Subcutaneous abdominal adipose tissue (tissue), 5 donors: ENCODE measurements at regions not wholly inside any gene's neighbourhood (a gene's known extent, or its start where the extent isn't known, plus 50 kb on each side); places are given as distances from the start of the nearest gene placed in this dataset.

Experiments used
- H3K27ac ChIP-seq: one replicate; pipeline ENCODE4 v1.7.0; 2013; ENCODE audit warnings: low read depth, mild to moderate bottlenecking, inconsistent platforms, low read length, moderate library complexity
- H3K27me3 ChIP-seq, 5 donors: one replicate each; pipeline ENCODE4 v1.7.0; 2013; ENCODE audit warnings: low read length in 5 of 5, inconsistent platforms in 1 of 5; ENCODE audit not compliant: control insufficient read depth in 5 of 5, insufficient read depth in 4 of 5
- H3K36me3 ChIP-seq, 5 donors: one replicate each; pipeline ENCODE4 v1.7.0; 2013; ENCODE audit warnings: low read length in 5 of 5; ENCODE audit not compliant: control insufficient read depth in 5 of 5, insufficient read depth in 5 of 5
- H3K4me1 ChIP-seq, 5 donors: one replicate each; pipeline ENCODE4 v1.7.0; 2013; ENCODE audit warnings: low read length in 5 of 5, mild to moderate bottlenecking in 3 of 5, moderate library complexity in 1 of 5; ENCODE audit not compliant: control insufficient read depth in 5 of 5, insufficient read depth in 5 of 5
- H3K4me3 ChIP-seq, 5 donors: one replicate each; pipeline ENCODE4 v1.7.0; 2013; ENCODE audit warnings: low read length in 5 of 5, low read depth in 1 of 5
- H3K9ac ChIP-seq, 5 donors: one replicate each; pipeline ENCODE4 v1.7.0; 2013; ENCODE audit warnings: low read length in 5 of 5, mild to moderate bottlenecking in 4 of 5, moderate library complexity in 3 of 5
- H3K9me3 ChIP-seq, 5 donors: one replicate each; pipeline ENCODE4 v1.7.0; 2013; ENCODE audit warnings: low read length in 5 of 5; ENCODE audit not compliant: control insufficient read depth in 5 of 5
- donor health status: healthy.
- donor health status: healthy.
- donor health status: healthy.
- donor health status: healthy.
- donor health status: healthy.

DNA sequence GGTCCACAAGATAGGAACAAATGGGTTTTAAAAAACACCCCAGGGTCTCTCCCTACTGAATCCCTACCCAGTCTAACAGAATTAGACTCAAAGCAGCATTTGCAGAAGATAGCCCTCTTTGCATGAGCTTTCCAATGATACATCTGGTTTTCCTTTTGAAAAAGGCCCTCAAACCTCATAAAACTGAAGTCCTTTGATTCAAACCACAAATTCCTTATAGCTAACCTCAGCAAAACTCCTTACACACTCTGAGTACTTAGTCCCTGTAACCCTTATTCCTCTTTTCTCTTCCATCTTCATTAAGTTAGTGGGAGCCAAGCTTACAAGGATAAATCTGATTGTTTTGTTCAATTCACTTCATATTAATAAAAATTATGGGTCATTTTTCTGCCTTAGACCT, 90.5 kb upstream of the TNC start:
- H3K4me1 ChIP-seq, result peaks cover 0 to 17% (median 9%) of the 10 kb centered on the region in 5 donors
- H3K27me3 ChIP-seq, result no peaks in the 10 kb centered on the region
- no peak overlapping the region for H3K27ac ChIP-seq
- H3K9ac ChIP-seq, result no peak overlapping the region
- H3K9me3 ChIP-seq, result no peaks in the 10 kb centered on the region
- no peak overlapping the region for H3K4me3 ChIP-seq
- H3K36me3 ChIP-seq, result no peaks in the 10 kb centered on the region

DNA sequence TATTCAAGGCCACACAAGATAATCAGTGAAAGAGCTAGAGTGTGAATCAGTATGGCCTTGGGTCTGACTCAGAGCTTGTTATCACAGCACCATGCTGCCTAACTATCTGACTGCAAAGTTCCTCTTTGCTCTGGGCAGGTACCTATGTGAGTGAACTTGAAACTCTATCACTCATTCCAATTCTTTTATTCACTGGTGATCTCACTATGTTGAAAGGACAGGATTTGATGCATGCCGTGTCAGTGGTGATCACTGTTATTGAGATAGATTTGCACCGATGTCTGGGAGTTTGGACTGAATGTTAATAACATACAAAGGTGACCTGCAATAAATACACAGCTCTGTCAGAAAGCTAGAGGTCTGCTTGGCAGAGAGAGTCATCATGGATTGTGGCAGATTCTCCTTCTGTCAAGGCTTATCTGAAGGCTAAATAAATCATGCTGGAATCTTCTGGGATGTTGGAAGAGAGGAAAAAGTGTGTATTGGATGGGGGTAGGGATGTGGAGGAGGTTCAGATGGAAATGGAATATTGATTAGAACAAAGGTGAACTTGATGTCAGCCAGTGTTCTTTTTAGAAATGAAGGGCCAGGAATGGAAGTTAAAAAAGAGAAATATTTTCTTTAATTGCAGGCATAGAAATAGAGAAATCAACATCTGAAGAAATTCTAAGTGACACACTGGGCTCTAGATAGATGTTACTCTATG, 91.8 kb upstream of the TNC start:
- no peaks in the 10 kb centered on the region for H3K9me3 ChIP-seq
- H3K9ac ChIP-seq, result no peak overlapping the region
- H3K4me1 ChIP-seq, result peaks cover 5 to 20% (median 12%) of the 10 kb centered on the region in 5 donors
- no peak overlapping the region for H3K27ac ChIP-seq
- H3K4me3 ChIP-seq, result no peak overlapping the region
- H3K27me3 ChIP-seq, result no peaks in the 10 kb centered on the region
- no peaks in the 10 kb centered on the region for H3K36me3 ChIP-seq

DNA sequence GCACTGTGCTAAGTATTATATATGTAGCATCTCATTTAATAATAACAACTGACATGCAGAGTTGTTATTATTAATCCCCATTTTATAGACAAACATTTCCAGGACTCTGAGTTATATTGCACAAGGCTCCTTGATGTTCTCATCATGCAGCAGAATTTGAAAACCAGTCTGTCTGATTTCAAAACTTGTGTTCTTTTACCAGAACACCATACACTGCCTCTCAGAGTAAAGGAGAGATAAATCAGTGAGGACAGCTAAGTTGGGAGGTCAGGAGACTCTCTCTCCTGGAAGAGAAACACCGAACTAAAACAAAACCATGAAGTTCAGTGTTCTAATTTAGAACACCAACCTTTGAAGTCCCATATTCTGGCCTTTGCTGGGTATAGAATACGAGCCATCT, 92.7 kb upstream of the TNC start:
- Histone ChIP-seq H3K27ac (no peak overlapping the region), H3K4me3 (no peak overlapping the region), H3K9ac (no peak overlapping the region)

DNA sequence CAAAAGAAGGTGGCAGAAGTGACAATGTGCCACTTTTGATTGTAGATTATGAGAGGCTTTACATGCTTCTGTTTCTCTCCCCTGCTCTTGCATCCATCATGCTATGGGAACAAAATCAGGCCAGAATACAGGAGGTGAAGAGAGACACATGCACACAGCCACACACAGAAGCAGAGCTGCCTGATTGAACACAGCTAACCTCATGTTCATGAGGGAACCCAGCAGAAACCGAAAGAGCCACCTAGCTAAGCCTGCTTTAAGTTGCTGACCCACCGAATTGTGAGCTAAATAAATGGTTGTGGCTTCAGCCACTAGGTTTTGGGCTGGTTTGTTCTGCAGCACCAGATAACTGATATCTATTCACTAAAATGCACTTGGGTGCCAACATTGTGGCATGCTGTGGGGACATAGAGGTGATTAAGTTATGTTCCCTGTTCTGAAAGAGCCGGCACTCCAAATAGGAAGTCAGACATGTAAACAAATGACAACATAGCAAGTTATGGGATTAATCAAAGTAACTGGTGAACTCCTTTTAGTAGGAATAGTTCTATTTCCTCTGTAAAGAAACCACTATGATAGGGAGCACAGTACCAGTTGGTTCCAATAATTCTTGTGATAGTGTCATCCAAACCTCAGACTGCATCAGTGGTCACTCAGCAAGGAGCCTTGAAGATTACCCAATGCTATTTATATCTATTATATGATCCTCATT, 93.6 kb upstream of the TNC start:
- Histone ChIP-seq H3K27me3 (no peaks in the 10 kb centered on the region), H3K27ac (no peak overlapping the region), H3K4me3 (no peak overlapping the region), H3K4me1 (peaks cover 5 to 20% (median 12%) of the 10 kb centered on the region in 5 donors), H3K9ac (no peak overlapping the region), H3K9me3 (no peaks in the 10 kb centered on the region), H3K36me3 (no peaks in the 10 kb centered on the region)

More for the DNA sequence above, 92.7 kb upstream of the TNC start:
- no peaks in the 10 kb centered on the region for H3K9me3 ChIP-seq
- no peaks in the 10 kb centered on the region for H3K36me3 ChIP-seq
- H3K4me1 ChIP-seq, result peaks cover 5 to 20% (median 12%) of the 10 kb centered on the region in 5 donors
- no peaks in the 10 kb centered on the region for H3K27me3 ChIP-seq

DNA sequence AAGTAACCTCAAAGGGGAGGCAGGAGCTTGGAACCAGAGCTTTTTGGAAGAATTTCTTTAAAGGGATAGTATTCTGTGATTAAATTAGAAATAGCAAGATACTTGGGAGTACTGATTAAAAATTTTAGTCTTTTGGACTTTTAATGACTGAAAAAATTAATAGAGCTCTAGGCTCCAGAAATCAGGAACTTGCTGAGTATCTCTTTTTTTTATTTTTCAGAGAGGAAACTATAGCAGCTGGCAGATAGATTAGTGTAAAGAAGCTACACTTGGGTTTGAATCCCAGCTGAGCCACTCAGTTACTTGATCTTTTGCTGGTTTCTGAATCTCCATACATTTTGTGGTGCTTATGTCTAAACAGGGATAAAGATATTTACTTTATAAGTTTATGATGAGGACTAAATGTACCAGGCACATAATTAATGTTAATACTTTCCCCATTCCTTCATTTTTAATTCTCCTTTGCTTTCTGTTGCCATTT, 94.2 kb upstream of the TNC start:
- H3K4me1 ChIP-seq, result peaks cover 5 to 20% (median 12%) of the 10 kb centered on the region in 5 donors
- no peaks in the 10 kb centered on the region for H3K36me3 ChIP-seq
- no peaks in the 10 kb centered on the region for H3K9me3 ChIP-seq
- H3K27ac ChIP-seq, result no peak overlapping the region
- no peak overlapping the region for H3K4me3 ChIP-seq
- no peak overlapping the region for H3K9ac ChIP-seq
- H3K27me3 ChIP-seq, result no peaks in the 10 kb centered on the region

DNA sequence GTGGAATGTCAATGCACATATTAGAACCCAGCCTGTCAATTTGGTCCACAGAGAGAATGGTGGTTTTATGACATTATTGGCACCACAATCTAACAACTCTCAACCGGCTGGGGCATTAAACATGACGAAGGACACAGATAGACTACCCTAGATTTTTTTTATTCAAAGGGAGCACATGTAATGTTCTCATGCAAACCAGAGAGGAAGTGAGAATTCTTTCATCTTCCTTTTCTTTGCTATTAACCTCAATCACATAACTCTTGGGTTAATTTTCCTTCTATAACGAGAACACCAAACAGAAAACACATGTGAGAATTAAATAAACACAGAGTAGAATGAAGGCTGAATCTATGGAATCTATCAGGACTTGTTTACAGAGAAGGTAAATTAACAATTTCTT, 94.9 kb upstream of the TNC start:
- Histone ChIP-seq H3K36me3 (no peaks in the 10 kb centered on the region), H3K27ac (no peak overlapping the region), H3K9me3 (no peaks in the 10 kb centered on the region), H3K4me3 (no peak overlapping the region), H3K27me3 (no peaks in the 10 kb centered on the region), H3K9ac (no peak overlapping the region), H3K4me1 (peaks cover 5 to 20% (median 12%) of the 10 kb centered on the region in 5 donors)

DNA sequence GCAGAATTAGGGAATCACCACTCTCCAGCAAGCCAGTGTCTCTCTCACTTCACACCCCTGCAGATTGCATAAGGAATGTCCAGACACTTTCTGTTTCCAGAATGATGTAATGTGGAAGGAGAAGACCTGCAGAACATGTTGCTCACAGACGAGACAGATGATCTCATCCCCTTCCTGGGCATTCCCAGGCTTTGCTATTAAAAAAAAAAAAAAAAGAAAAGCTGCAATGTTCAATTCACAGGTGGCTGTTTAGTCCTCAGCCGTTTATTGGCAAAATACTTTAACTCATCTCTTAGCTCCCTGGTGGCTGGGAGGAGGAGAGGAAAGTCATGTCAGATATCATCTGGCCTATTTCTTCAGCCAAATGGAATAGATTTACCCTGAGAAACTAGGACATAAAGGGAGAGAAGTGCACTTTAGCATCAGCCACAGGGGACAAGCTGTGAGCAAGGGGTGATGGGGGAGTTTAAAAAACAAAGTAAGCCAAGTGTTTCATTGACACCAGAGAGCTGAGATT, 95.9 kb upstream of the TNC start:
- Histone ChIP-seq H3K9ac (no peak overlapping the region), H3K9me3 (no peaks in the 10 kb centered on the region), H3K36me3 (no peaks in the 10 kb centered on the region), H3K27me3 (no peaks in the 10 kb centered on the region), H3K4me1 (peaks cover 5 to 20% (median 12%) of the 10 kb centered on the region in 5 donors), H3K27ac (no peak overlapping the region), H3K4me3 (no peak overlapping the region)

DNA sequence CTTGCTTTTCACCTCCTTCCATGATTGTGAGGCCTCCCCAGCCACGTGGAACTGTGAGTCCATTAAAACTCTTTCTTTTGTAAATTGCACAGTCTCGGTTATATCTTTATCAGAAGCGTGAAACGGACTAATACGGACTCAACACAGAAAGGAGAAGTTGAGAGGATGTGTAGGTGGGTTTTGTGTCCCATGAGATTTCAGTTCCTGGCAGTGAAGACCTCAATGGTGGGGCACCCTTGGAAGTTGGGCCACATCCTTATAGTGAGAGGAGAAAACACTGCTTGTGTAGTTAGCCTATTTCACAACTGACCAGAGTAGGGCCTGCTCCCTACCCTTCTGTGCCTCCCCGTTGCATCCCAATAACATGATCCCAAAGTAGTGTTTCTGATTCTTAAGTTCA, 98.9 kb upstream of the TNC start:
- Histone ChIP-seq H3K9me3 (no peaks in the 10 kb centered on the region), H3K4me3 (no peak overlapping the region), H3K9ac (no peak overlapping the region), H3K4me1 (peaks cover 5 to 15% (median 7%) of the 10 kb centered on the region in 5 donors), H3K36me3 (no peaks in the 10 kb centered on the region), H3K27ac (no peak overlapping the region), H3K27me3 (no peaks in the 10 kb centered on the region)

DNA sequence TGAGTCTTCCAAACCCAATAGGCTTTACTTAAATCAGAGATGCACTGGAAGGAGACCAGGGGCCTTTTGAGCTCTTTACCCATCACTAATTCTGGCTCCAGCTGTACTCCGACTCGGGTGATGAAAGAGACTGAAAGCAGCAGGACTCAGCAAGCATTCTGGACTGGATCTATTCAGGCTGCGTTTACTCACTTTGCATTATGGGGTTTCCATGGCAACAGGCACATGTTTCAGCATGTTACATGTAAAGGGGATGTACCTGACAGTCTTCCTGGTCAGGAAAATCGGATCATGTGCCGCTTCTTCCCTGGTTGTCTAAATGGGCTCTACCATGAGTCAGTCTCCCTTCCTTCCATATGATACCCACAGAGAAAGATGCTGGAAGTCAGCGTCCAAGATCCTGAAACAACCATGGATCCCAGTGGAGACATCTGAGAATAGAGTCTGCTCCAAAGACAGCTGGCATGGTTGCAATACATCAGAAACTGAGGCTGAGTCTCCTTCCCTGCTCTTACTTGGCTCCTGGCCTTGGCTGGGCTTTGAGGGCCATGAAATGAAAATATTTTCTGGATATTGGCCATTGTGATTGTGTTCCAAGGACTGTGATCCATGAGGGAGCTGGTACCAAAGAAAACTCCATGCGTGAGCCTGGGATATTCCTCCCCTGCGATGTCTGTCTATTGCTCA, 102.5 kb upstream of the TNC start:
- H3K9ac ChIP-seq, result no peak overlapping the region
- H3K27me3 ChIP-seq, result no peaks in the 10 kb centered on the region
- H3K4me3 ChIP-seq, result no peak overlapping the region
- H3K9me3 ChIP-seq, result no peaks in the 10 kb centered on the region
- H3K27ac ChIP-seq, result no peak overlapping the region
- no peaks in the 10 kb centered on the region for H3K4me1 ChIP-seq
- no peaks in the 10 kb centered on the region for H3K36me3 ChIP-seq

DNA sequence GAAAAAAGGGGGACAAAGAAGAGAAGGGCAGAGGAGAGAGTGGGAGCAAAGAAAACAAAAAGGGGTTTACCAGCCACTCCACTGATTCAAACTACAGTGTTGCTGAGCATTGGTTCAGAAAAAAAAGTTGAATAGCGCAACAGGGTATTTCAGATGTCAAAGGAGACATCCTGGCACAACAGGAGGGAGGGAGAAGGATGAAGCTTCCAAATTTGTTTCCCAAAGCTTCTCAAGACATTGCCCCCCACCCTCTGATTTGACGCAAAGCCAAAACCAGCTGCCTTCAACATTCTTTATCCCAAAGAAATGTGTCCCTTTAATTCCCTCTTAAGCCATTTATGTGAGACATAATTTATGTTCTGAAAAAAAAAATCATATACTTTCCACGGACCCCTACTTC, 105.5 kb upstream of the TNC start:
- no peaks in the 10 kb centered on the region for H3K27me3 ChIP-seq
- H3K27ac ChIP-seq, result no peak overlapping the region
- H3K4me3 ChIP-seq, result no peak overlapping the region
- no peaks in the 10 kb centered on the region for H3K9me3 ChIP-seq
- H3K36me3 ChIP-seq, result no peaks in the 10 kb centered on the region
- no peak overlapping the region for H3K9ac ChIP-seq
- no peaks in the 10 kb centered on the region for H3K4me1 ChIP-seq
